GM10248 (cell line): ENCODE measurements at regions not wholly inside any gene's neighbourhood (a gene's known extent, or its start where the extent isn't known, plus 50 kb on each side); places are given as distances from the start of the nearest gene placed in this dataset.

Source experiments
- CTCF ChIA-PET: fragments of 300-600 bp; sonication (Branson Sonifier 250); formaldehyde crosslinking; extraction: SDS; loops from one replicate; lab custom pipeline; 2021; ENCODE audit warnings: antibody characterized with exemption; lab: Yijun Ruan, JAX
- POLR2A ChIA-PET: fragments of 350-650 bp; sonication (Branson Sonifier 250); formaldehyde crosslinking; extraction: SDS; loops from one replicate; lab custom pipeline; 2020; ENCODE audit warnings: antibody characterized with exemption; lab: Yijun Ruan, JAX
- DNase-seq: peaks from one replicate; pipeline ENCODE4 v3.0.0; 2012; ENCODE audit errors: extremely low spot score
- TF ChIP-seq, protein P1 (sequence below): IDR thresholded peaks from 2 replicates; pipeline ENCODE4 v1.5.1; 2012; ENCODE audit warnings: mild to moderate bottlenecking, low read depth; ENCODE audit errors: extremely low read depth, missing control alignments, control extremely low read depth

DNA sequence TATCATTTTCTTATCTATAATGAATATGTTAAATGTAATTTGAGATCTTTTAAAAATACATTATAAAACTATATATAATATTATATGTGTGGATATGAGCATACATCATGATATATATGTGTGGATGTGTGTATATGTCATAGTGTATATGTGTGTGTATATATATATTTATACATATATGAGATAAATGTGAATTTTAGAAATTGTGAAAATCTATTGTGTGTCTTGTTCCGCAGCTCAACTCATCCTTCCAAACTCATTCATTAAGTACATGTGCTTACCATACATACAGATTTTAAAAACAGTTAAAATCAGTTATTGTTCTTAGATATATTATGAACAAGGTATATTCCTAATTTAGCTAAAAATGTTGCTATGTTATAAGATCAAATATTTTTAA lies 435.2 kb upstream of the MIR17HG start:
- TF ChIP-seq, protein P1, sequence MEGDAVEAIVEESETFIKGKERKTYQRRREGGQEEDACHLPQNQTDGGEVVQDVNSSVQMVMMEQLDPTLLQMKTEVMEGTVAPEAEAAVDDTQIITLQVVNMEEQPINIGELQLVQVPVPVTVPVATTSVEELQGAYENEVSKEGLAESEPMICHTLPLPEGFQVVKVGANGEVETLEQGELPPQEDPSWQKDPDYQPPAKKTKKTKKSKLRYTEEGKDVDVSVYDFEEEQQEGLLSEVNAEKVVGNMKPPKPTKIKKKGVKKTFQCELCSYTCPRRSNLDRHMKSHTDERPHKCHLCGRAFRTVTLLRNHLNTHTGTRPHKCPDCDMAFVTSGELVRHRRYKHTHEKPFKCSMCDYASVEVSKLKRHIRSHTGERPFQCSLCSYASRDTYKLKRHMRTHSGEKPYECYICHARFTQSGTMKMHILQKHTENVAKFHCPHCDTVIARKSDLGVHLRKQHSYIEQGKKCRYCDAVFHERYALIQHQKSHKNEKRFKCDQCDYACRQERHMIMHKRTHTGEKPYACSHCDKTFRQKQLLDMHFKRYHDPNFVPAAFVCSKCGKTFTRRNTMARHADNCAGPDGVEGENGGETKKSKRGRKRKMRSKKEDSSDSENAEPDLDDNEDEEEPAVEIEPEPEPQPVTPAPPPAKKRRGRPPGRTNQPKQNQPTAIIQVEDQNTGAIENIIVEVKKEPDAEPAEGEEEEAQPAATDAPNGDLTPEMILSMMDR: no peak
- ChIA-PET POLR2A (no interaction called here), CTCF (interaction anchor here (0.9 to 1.6 kb wide), 2 partner anchors 9 to 21 kb away, joined by 3 to 6 read pairs; no protein-coding TSS in a partner anchor)
- DNase-seq: no peak

DNA sequence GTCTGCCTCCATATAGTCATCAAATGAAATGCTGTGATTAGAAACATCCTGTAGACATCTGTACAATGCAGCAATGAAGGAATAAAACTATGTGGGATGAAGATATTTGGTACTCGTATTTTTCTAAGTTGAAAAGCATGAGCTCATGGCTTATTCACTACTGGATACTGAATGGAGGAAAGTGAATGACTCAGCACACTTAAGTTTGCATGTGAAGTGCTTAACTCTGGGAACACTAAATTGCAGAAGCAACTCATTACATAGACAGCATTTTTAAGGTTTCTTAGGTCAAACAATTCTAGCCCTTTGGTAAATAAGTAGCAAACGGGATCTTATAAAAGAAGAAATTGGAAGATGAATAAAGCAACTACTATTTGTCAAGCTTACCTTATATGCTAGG lies 429.0 kb upstream of the MIR17HG start:
- POLR2A ChIA-PET: no interaction called here
- TF ChIP-seq, protein P1: no peak
- CTCF ChIA-PET: interaction anchor here (0.8 to 1.4 kb wide), 2 partner anchors 27 to 30 kb away, joined by 3 to 4 read pairs; no protein-coding TSS in a partner anchor
- no peak for DNase-seq

DNA sequence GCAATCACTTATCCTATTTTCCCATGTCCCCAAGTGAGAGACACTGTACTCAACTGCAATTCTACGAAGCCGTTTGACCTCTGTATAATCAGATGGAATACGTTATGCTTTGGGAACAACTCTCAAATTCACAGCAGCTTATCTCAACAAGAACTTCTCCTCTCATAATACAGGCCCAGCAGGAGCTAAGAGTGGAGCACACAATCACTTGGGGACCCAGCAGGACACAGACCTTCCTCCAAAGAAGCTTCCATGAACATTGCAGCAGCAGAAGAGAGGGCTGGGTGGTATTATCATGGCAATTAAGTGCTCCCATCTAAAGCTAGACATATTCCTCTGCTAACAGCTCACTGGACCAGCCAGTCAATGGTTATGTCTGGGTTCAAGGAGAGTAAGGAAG lies 428.3 kb upstream of the MIR17HG start:
- no peak for DNase-seq
- TF ChIP-seq, protein P1: no peak
- POLR2A ChIA-PET: no interaction called here
- CTCF ChIA-PET: interaction anchor here (1.4 kb wide), 1 partner anchor 28 kb away, joined by 4 read pairs; no protein-coding TSS in a partner anchor

DNA sequence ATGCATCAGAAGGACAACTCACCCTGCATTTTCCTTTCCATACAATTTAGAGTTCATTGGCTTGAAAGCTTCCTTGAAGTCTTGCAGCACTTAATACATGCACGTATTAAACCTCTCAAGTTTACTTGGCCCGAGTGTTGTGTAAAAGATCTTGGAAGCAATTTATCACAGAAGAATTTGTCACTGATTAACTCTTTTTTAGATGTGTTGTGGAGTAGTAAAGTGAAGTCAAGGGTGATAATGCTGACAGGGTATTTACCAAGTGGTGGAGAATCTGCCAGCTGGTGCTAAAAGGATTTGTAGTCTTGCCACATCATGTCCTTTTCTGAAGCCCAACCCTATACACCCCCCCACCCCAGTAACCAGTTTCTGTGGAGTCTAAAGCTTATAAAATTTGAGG lies 421.0 kb upstream of the MIR17HG start:
- TF ChIP-seq, protein P1: no peak
- no peak for DNase-seq
- CTCF ChIA-PET: no interaction called here
- POLR2A ChIA-PET: no interaction called here

DNA sequence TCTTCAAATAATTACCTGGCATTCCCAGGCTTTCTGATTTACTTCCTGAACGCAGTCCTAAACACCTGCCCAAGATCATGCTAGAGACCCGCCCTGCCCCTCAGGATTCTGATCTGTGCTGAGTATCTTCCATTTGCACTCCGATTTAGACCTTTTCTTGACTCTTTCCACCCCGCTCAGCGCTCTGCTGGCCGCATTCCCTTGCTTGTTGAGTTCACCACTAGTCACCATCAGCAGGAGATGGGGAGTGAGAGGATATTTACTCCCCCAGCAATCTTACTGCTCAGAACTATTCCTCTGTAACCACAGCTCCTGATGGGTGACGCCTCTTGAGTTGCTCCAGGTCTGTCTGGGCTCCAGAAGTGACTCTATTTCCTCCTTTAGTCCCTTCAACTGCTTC lies 419.4 kb upstream of the MIR17HG start:
- ChIA-PET CTCF (interaction anchor here (1.6 kb wide), 1 partner anchor 25 kb away, joined by 3 read pairs; no protein-coding TSS in a partner anchor), POLR2A (no interaction called here)
- TF ChIP-seq, protein P1: no peak
- DNase-seq: no peak

DNA sequence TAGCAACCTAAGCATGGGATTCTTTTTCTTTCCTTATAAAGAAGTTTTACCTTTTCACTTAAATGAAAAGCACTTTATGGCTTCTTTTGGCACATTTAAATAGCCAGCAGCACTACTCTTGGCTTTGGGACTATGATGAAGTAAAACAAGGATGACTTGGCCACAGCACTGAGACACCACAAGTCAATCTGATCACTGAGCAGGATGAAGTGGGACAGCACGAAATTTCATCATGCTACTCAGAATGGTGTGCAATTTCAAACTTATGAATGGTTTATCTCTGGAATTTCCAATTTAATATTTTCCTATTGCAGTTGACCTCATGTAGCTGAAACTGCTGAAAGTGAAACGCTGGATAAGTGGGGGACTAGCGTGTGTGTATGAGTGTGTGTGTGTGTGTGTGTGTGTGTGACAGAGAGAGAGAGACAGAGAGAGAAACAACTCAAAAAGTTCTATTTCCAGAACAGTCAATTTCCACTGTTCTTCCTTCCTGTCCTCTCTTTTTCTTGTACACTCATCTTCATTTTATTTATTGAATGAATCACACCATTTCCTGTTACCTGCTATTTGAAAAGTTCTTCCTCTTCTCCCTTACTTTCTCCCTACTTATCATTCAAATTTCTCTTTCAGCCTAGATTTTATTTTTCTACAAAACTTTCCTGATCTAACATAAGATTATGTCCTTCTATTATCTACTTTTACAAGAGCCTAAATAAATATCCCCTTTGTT lies 414.2 kb upstream of the MIR17HG start:
- ChIA-PET CTCF (no interaction called here), POLR2A (no interaction called here)
- TF ChIP-seq, protein P1: no peak
- no peak for DNase-seq
